NOMO-1 (cell line): ENCODE measurements at regions not wholly inside any gene's neighbourhood (a gene's known extent, or its start where the extent isn't known, plus 50 kb on each side); places are given as distances from the start of the nearest gene placed in this dataset.

ENCODE experiments used
- DNase-seq, 2 experiments: peaks; one replicate each; lab custom pipeline; 2025; ENCODE audit not compliant: unreplicated experiment in 2 of 2; lab: John Stamatoyannopoulos, UW

DNA sequence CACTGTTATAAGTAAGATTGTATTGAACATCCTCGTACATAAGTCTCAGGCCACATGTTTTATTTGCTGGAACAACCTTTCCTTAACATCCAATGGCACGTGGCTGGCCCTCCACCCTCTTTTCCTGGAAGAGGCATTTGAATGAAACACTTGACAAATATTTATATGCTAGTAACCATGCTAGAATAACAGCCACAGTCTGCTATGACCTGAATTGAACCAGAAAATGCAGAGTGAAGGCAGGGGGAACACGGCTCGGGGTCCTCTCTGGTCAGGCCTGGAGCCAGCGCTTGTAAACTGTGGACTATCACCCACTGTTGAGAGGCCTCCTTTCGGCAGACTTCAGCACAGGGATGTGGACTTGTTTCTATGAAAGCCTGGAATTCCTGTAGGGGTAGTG is 198.2 kb upstream of the COPS8 start:
- DNase-seq: no peak

DNA sequence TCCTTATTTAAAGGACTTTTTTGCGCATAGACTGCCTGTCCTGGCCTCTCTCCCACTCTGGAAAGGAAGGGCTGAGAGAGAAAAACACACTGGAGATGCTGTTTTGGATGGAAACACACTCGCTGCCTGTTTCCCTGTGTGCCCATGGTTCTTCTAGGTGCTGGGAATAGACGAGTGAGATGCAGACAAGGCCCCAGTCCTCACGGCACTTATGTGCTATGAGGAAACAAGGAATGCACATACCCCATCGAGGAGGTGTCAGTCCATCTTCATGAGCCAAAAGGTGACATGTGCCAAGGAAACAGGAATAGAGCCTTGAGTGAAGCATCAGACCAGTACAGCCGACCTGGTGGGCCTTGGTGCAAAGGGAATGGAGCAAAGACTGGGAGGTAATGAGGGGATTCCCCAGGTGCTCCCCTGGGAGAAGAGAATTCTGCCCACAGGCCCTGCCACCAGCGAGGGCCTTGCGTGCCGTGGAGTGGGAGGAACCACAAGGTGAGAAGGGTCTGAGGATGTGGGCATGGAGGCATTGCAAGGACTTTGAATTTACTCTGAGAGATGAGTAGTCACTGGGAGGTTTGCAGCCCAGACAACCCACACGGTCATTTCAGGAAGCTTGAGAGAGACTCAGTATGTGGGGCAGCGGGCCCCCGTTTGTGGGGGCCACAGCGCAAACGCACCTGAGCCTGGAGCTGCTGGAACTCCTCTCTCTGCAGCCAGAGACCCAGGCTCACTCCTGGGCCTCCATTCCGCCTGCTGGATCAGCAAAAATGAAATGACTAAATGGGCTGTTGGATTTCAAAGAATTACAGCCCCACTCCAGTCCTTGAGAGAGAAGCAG is 197.5 kb upstream of the COPS8 start:
- DNase-seq: no peak

- no peak for DNase-seq
Observed at GRCh38 chr2:236888794-236889780, 196.6 kb upstream of the COPS8 start.

- DNase-seq: no peak
Observed at GRCh38 chr2:236889791-236890704, 195.6 kb upstream of the COPS8 start.

- no peak for DNase-seq
Observed at GRCh38 chr2:236892721-236893120, 193.0 kb upstream of the COPS8 start.

- DNase-seq: no peak
Observed at GRCh38 chr2:236894791-236895190, 190.9 kb upstream of the COPS8 start.

GRCh38 chr2:236895497-236895896 is 190.2 kb upstream of the COPS8 start:
- no peak for DNase-seq

DNA sequence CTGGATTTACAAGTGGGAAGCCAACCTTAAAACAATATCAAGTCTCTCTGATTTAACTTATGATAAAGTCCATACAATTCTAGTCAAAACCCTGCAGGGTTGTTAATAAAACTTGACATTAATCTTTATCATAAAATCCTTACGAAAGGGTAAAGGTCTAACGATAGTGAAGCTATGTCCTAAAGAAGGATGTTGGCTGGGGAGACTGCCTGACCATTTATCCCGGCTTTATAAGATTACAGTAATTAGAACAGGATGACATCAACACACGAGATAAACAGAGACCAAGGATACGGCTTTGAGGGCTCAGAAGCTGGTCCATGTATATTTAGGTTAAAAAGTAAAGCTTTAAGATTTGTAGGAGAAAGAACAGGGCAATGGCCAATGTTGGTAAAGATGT is 189.0 kb upstream of the COPS8 start:
- no peak for DNase-seq

DNA sequence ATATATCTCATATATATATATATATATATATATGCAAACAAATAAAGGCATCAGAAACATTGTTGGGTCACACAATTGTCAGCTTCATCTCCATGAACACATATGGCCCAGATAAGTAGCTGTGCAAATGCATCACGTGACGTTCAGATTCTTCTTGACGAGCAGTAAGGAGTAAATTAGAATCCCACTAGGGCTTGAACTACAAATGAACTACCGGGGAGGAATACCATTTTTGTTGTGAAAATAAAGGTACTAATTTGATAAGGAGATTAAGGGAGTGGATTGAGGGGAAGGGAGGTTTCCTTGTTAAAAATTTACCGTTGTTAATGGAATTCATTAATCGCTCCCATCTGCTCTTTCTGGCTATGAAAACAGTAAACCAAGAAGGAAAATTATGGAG is 186.5 kb upstream of the COPS8 start:
- no peak for DNase-seq

GRCh38 chr2:236899950-236900640 is 185.6 kb upstream of the COPS8 start:
- no peak for DNase-seq

GRCh38 chr2:236901956-236902355 is 183.7 kb upstream of the COPS8 start:
- no peak for DNase-seq

DNA sequence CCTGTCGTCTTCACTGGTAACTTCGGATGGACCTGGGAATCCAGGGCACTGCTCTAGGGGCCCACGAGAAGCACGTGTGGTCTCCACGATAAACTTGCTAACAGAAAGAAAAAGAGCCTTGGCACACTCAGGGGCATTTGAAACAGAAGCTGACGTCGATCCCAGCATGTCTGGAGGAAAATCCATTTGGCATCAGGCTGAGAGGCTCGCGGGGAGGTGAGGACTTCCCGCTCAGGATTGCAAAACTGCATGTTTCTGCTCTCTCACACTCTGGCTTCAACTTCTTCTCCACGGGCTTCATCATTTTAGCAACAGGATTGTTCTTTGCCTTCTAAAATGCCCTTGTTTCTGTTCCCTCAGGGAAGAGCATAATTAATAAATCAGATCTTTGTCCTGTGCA is 181.7 kb upstream of the COPS8 start:
- DNase-seq: no peak

GRCh38 chr2:236904389-236905263 is 181.1 kb upstream of the COPS8 start:
- DNase-seq: no peak

GRCh38 chr2:236905976-236906375 is 179.7 kb upstream of the COPS8 start:
- DNase-seq: no peak

GRCh38 chr2:236908439-236909192 is 177.1 kb upstream of the COPS8 start:
- DNase-seq: no peak

DNA sequence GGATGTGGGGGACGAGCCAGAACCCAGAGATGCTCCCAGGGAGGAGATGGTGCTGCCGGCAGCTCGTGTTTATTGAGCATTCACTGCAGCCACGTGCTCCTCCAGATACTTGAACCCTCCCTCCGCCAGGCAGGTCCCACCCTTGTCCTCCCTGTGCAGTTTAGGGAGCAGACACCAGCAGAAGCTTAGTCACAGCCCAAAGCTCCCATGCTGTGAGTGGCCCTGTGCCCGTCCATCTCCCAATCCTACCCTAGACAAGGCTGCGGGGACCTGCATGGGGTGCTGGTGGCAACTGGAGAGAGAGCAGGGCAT is 176.5 kb upstream of the COPS8 start:
- no peak for DNase-seq

- DNase-seq: no peak
Observed at GRCh38 chr2:236909802-236910201, 175.9 kb upstream of the COPS8 start.

DNA sequence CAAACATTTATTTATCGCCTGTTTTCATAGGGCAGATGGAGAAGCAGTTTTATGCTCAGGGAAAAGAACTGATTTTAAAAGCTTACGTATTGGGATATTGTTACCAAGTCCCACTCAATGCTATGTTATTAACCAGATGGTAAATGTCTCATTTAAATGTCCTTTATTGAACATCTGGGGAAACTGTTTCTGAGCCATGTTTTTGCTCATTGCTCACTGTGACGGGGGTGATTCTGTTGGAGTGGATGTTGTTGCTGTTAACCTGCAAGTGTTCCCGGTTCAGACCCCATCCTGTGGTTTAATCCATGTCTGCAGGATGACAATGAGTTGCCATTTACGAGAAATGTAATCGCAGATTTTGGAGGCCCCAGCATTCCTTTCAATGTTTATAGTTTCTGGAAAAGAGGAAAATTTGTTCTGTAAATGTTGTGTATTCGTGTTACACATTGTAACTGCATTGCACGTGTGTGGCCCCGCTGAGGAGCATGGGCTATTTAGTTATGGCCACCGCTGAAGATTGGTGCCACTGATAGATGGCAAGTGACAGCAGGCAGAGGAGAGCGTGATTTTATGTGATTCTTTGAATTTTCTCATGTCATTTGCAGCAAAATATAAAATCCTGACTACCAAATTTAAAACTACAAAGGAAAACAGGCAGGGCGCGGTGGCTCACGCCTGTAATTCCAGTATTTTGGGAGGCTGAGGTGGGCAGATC is 174.8 kb upstream of the COPS8 start:
- DNase-seq: no peak
